Suprapubic skin (tissue), 4 donors: ENCODE measurements at regions not wholly inside any gene's neighbourhood (a gene's known extent, or its start where the extent isn't known, plus 50 kb on each side); places are given as distances from the start of the nearest gene placed in this dataset.

ENCODE experiments used
- CTCF ChIP-seq, 2 donors: fragments of 200-600 bp in 1 of 2; fragments of 450-650 bp in 1 of 2; sonication (generic) in 1 of 2; IDR thresholded peaks; one replicate each; pipeline ENCODE4 v1.5.1; 2016 to 2019; ENCODE audit warnings: antibody characterized with exemption in 2 of 2, mild to moderate bottlenecking in 1 of 2, moderate library complexity in 1 of 2
- EP300 ChIP-seq: sonication (generic); formaldehyde crosslinking; IDR thresholded peaks from one replicate; pipeline ENCODE4 v1.6.1; 2017; ENCODE audit warnings: antibody characterized with exemption
- POLR2A ChIP-seq, 2 donors: fragments of 450-650 bp; IDR thresholded peaks; one replicate each; pipeline ENCODE4 v1.6.1; 2017; ENCODE audit warnings: antibody characterized with exemption in 2 of 2, mild to moderate bottlenecking in 2 of 2, moderate library complexity in 2 of 2
- POLR2AphosphoS5 ChIP-seq, 3 donors: sonication (generic); formaldehyde crosslinking; IDR thresholded peaks; one replicate each; pipeline ENCODE4 v1.6.1; 2017; ENCODE audit warnings: antibody characterized with exemption in 3 of 3

DNA sequence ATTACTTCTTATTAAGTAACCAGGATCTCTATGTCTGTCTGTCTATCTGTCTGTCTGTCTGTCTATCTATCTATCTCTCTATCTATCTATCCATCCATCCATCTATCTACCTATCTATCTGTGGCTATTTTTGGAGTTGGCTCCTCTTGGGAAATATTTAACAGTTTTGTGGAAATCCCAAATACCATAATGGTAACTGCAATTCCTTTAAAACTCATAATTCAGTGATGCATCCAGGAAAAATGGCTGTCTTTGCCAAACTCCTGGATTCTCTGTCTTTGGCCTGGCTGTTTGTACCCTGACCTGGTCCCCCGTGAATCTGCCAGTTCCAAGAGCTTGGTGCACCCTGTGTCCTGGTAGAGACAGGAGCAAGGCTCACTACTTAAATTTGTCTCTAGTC lies 197.0 kb downstream of the PCSK1 start:
- TF ChIP-seq CTCF (IDR thresholded peaks at IDR 0.05) (no peak), POLR2AphosphoS5 (IDR thresholded peaks at IDR 0.05) (no peak), POLR2A (IDR thresholded peaks at IDR 0.05) (no peak), EP300 (no peak)
